PC-9 (cell line): ENCODE measurements at regions not wholly inside any gene's neighbourhood (a gene's known extent, or its start where the extent isn't known, plus 50 kb on each side); places are given as distances from the start of the nearest gene placed in this dataset.

Experiments used
- CTCF ChIP-seq: fragments of 200-600 bp; sonication (generic); conservative IDR thresholded peaks from 2 replicates; pipeline ENCODE4 v1.6.1; 2017; ENCODE audit warnings: mixed run types, antibody characterized with exemption, mild to moderate bottlenecking, moderate library complexity
- EZH2 ChIP-seq: fragments of 200-600 bp; sonication (generic); IDR thresholded peaks from 2 replicates; pipeline ENCODE4 v1.8.0; 2017; ENCODE audit warnings: antibody characterized with exemption, low read depth

- TF ChIP-seq CTCF = no peak
- no peak for TF ChIP-seq EZH2
Measured at GRCh38 chr9:106696804-106697203, 166.2 kb upstream of the ZNF462 start.
